PC-9 (cell line): ENCODE measurements at regions not wholly inside any gene's neighbourhood (a gene's known extent, or its start where the extent isn't known, plus 50 kb on each side); places are given as distances from the start of the nearest gene placed in this dataset.

Source experiments
- BruUV-seq: library from RNA; stranded (reverse); fragments of 400-500 nt; replicated peaks from 2 replicates; lab custom pipeline; 2021; lab: Mats Ljungman, UMichigan
- CTCF ChIA-PET: fragments of 300-600 bp; sonication (Branson Sonifier 250); formaldehyde crosslinking; loops from one replicate; lab custom pipeline; 2022; ENCODE audit warnings: antibody characterized with exemption; lab: Charles Lee
- POLR2A ChIA-PET: fragments of 300-600 bp; sonication (Branson Sonifier 250); formaldehyde crosslinking; loops from one replicate; lab custom pipeline; 2022; ENCODE audit warnings: antibody characterized with exemption; ENCODE audit not compliant: unreplicated experiment; lab: Charles Lee
- DNase-seq, 2 experiments: peaks; one replicate each; pipeline versions ENCODE4 v3.0.0 to v3.0.0-alpha.2; 2015 to 2022; ENCODE audit warnings: mixed read lengths in 1 of 2
- H2AFZ ChIP-seq: fragments of 200-600 bp; sonication (generic); 2 replicates; pipeline ENCODE4 v1.8.1; 2017; ENCODE audit warnings: antibody characterized with exemption
- H3F3A ChIP-seq: fragments of 200-600 bp; sonication (generic); 2 replicates; pipeline ENCODE4 v1.8.1; 2017; ENCODE audit warnings: antibody characterized with exemption, mild to moderate bottlenecking, low read depth; ENCODE audit not compliant: insufficient read depth
- H3K27ac ChIP-seq: fragments of 200-600 bp; sonication (generic); 2 replicates; pipeline ENCODE4 v1.6.1; 2016; ENCODE audit warnings: mixed run types
- H3K27me3 ChIP-seq: fragments of 200-600 bp; sonication (generic); 2 replicates; pipeline ENCODE4 v1.6.1; 2016; ENCODE audit warnings: low read depth, mixed run types; ENCODE audit not compliant: insufficient read depth
- H3K36me3 ChIP-seq: fragments of 200-600 bp; sonication (generic); 2 replicates; pipeline ENCODE4 v1.6.1; 2016; ENCODE audit warnings: low read depth, mixed run types
- H3K4me1 ChIP-seq: fragments of 200-600 bp; sonication (generic); replicated peaks from 2 replicates; pipeline ENCODE4 v1.6.1; 2016; ENCODE audit warnings: mixed run types; ENCODE audit not compliant: insufficient read depth
- H3K4me2 ChIP-seq: fragments of 200-600 bp; sonication (generic); 2 replicates; pipeline ENCODE4 v1.6.1; 2017; ENCODE audit warnings: mixed run types
- H3K4me3 ChIP-seq: fragments of 200-600 bp; sonication (generic); 2 replicates; pipeline ENCODE4 v1.6.1; 2016; ENCODE audit warnings: mixed run types
- H3K79me2 ChIP-seq: fragments of 200-600 bp; sonication (generic); 2 replicates; pipeline ENCODE4 v1.6.1; 2017; ENCODE audit warnings: low read depth, mixed run types
- H3K9me2 ChIP-seq: fragments of 200-600 bp; sonication (generic); 2 replicates; pipeline ENCODE4 v1.8.1; 2017; ENCODE audit warnings: mild to moderate bottlenecking; ENCODE audit not compliant: insufficient read depth
- H3K9me3 ChIP-seq: fragments of 200-600 bp; sonication (generic); 2 replicates; pipeline ENCODE4 v1.8.1; 2016; ENCODE audit warnings: low read depth; ENCODE audit not compliant: insufficient read depth
- H4K20me1 ChIP-seq: fragments of 200-600 bp; sonication (generic); 2 replicates; pipeline ENCODE4 v1.8.1; 2017; ENCODE audit not compliant: insufficient read depth
- CTCF ChIP-seq: fragments of 200-600 bp; sonication (generic); conservative IDR thresholded peaks from 2 replicates; pipeline ENCODE4 v1.6.1; 2017; ENCODE audit warnings: mixed run types, antibody characterized with exemption, mild to moderate bottlenecking, moderate library complexity
- EZH2 ChIP-seq: fragments of 200-600 bp; sonication (generic); IDR thresholded peaks from 2 replicates; pipeline ENCODE4 v1.8.0; 2017; ENCODE audit warnings: antibody characterized with exemption, low read depth
- intact Hi-C: fragments of 100-400 bp; cut with micrococcal nuclease; formaldehyde crosslinking; loops from one replicate; pipeline ENCODE4 v1.10.0; 2022; ENCODE audit not compliant: unreplicated experiment

- BruUV-seq = no TSS peak
- Histone ChIP-seq H3K9me3 (peaks cover 7% of the 10 kb centered on the region; the same call in 1 of the 2 replicates), H3K36me3 (no peaks in the 10 kb centered on the region), H3K4me2 (no peak overlapping the region), H2AFZ (no peak overlapping the region), H3F3A (peaks cover 28% of the 10 kb centered on the region), H3K4me1 (peaks cover 33% of the 10 kb centered on the region), H3K9me2 (no peaks in the 10 kb centered on the region), H3K79me2 (no peaks in the 10 kb centered on the region), H3K27ac (no peak overlapping the region), H4K20me1 (no peaks in the 10 kb centered on the region), H3K27me3 (no peaks in the 10 kb centered on the region), H3K4me3 (no peak overlapping the region)
- TF ChIP-seq CTCF = no peak
- no peak for TF ChIP-seq EZH2
- POLR2A ChIA-PET = no interaction called here
- intact Hi-C loops = loop anchor here (5.0 kb wide), 3 partner anchors 113 to 252 kb away; partner anchors contain the start of gene NGF
- no peak for DNase-seq
- CTCF ChIA-PET = no interaction called here
These were observed 86.3 kb upstream of the TSPAN2 start for GRCh38 chr1:115175596-115175995.

DNA sequence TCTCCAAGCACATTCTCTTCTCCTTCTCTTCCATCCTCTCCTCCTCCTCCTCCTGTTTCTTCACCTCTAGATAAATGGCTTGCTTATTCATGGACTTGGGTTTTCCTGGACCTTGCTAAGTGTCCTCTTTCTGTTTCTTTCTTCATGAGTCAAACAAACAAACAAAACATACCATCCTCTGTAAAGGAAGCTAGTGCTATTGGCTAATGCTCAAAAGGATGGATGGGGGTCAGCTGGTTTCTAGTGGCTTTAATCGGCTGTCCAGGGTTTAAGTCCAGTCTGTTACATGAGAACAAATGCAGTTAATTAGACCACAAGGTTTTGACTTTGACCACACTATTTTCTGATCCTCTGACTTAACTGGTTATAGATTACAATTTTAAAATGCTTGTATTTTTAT is 83.8 kb upstream of the TSPAN2 start:
- ChIA-PET POLR2A (interaction anchor here (0.5 kb wide), 1 partner anchor 172 kb away, joined by 10 read pairs; no protein-coding TSS in a partner anchor), CTCF (interaction anchor here (0.6 kb wide), 1 partner anchor 254 kb away, joined by 3 read pairs; no protein-coding TSS in a partner anchor)
- Histone ChIP-seq H3K9me2 (no peaks in the 10 kb centered on the region), H3K79me2 (no peaks in the 10 kb centered on the region), H3K27ac (no peak overlapping the region), H4K20me1 (no peaks in the 10 kb centered on the region), H3K4me2 (no peak overlapping the region), H3K4me1 (peaks cover 34% of the 10 kb centered on the region), H3K9me3 (peaks cover 7% of the 10 kb centered on the region; the same call in 1 of the 2 replicates), H2AFZ (no peak overlapping the region), H3K27me3 (no peaks in the 10 kb centered on the region), H3F3A (peaks cover 28% of the 10 kb centered on the region), H3K4me3 (no peak overlapping the region), H3K36me3 (no peaks in the 10 kb centered on the region)
- BruUV-seq = no TSS peak
- DNase-seq = no peak
- intact Hi-C loops = no loop called here
- no peak for TF ChIP-seq EZH2
- no peak for TF ChIP-seq CTCF

DNA sequence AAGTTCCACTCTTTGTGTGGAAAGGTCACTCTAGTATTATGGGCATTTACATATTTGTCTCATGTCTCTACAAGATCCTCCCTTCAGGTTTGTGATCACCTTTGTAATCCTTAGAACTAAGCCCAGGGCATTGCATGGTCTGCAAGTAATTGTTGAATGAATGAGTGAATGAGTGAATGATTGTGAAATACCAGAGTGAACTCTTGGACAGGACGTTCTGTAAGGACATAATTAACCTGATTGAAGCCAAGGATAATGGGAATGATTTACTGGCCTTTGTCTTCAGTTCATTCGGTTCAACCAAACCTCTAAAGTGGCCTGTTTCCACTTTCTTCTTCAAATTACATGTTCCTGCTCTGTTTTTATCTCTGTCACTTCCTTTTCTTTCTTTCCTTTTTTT is 83.0 kb upstream of the TSPAN2 start:
- Histone ChIP-seq H4K20me1 (no peaks in the 10 kb centered on the region), H3K36me3 (no peaks in the 10 kb centered on the region), H3K9me2 (no peaks in the 10 kb centered on the region), H3K27ac (no peak overlapping the region), H3F3A (peaks cover 33% of the 10 kb centered on the region), H3K79me2 (no peaks in the 10 kb centered on the region), H3K9me3 (peaks cover 13% of the 10 kb centered on the region; the same call in 1 of the 2 replicates), H3K4me3 (no peak overlapping the region), H3K4me1 (peaks cover 35% of the 10 kb centered on the region), H3K27me3 (no peaks in the 10 kb centered on the region), H2AFZ (no peak overlapping the region), H3K4me2 (no peak overlapping the region)
- intact Hi-C loops = no loop called here
- CTCF ChIA-PET = no interaction called here
- no TSS peak for BruUV-seq
- POLR2A ChIA-PET = interaction anchor here (0.5 kb wide), 2 partner anchors 30 to 1360 kb away, joined by 4 to 13 read pairs; partner anchors contain the start of gene RSBN1
- no peak for TF ChIP-seq EZH2
- TF ChIP-seq CTCF = no peak
- no peak for DNase-seq
